NCI-H187 treated with DMSO at 0.1 percent for 48 hours (cell line): ENCODE measurements at regions not wholly inside any gene's neighbourhood (a gene's known extent, or its start where the extent isn't known, plus 50 kb on each side); places are given as distances from the start of the nearest gene placed in this dataset.

Experiments
- DNase-seq: peaks from one replicate; lab custom pipeline; 2025; lab: John Stamatoyannopoulos, UW

DNA sequence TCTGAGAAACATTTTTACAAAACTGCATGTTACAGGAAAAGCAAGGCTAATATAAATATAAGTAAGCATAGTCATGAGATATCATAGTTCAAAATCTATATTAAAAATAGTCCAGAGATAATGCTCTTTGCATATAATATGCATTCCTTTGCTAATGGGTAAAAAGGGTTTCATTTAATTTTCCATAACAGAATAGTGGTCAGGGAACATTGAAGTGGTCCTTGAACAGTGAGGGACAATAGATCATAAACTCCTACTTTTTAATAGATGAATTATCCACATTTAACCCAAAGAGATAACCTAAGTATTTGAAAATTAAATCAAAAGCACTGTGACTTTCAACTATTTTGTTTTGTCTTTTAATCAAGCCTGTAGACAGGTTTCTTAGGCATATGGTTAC is 243.1 kb upstream of the ADGRB3 start:
- DNase-seq = no peak

DNA sequence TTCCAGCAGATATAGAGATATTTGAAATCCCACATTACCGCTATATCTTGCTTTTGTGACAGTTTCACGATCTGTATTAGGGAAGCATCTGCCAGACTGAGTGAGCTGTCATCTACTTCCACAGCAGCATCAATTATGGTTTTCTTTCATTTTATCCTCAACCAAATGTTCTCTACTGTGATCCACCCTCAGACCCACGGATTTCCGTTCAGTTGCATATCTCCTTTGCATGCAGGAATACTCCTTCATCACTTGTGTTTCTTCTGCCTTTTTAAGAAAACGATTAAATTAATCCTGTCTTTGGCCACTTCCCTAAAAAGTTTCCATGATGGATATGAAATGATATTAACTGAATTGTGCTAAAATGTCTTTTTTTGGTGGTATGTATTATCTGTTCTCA is 262.1 kb upstream of the ADGRB3 start:
- DNase-seq = no peak

DNA sequence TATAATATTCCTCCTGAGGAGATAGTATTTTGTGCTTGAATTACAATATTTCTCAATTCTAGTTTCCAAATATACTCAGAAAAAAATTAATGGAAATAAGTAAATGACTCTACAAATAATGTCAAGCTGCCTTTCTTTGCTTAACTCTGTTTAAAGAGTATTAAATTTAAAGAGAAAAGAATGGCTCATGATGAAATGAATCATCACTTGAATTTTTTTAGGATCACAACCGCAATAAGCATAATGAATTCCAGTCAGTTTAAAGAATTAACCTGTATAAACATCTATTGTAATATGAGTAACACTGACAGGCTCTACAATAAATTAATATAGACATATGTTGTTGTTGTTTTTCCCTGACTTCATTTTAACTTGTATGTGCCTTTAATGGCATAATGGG is 266.2 kb upstream of the ADGRB3 start:
- DNase-seq = no peak

DNA sequence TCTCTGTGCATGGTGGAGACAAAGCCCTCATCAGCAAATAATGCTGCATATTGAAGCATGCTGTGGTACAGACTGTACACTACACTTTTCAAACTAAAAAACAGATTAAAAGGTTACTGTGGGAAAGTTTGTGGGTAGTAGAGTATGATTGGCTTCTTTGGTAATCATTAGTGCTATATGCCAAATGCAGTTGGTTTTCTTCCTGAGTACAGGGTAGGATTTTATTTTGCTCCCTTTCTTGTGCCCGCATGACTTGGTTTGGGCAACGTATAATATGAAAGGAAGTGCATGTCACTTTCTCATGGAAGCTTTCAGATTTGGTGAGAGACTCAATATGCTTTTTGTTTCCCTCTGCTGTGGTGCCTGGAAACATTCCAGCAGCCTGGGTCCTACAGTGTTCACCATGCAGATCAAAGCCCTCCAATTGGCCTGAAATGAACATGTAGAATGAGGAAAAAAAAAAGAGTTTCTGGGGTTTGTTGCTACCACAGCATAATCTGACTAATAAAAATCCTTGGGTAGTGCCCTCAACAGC is 270.7 kb upstream of the ADGRB3 start:
- DNase-seq = no peak

DNA sequence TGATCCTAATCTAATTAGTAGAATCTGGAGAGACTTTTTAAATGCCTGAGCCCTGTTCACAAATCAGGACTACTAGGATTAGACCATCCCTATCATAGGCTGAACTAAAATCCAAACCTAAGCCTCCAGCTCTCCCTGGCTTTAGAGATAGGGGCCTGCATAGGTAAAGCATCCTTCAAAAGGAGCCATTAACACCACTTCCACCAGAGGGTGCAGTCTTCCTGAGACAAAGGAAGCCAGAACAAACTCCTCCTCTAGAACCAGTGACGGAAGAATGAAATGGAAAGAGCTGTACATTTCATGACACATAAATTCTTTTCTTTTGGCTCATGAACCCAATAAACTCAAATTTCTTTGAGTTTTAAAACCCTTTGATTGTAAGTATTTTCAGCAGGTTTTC is 291.2 kb upstream of the ADGRB3 start:
- peak; percentile 16 for DNase-seq

DNA sequence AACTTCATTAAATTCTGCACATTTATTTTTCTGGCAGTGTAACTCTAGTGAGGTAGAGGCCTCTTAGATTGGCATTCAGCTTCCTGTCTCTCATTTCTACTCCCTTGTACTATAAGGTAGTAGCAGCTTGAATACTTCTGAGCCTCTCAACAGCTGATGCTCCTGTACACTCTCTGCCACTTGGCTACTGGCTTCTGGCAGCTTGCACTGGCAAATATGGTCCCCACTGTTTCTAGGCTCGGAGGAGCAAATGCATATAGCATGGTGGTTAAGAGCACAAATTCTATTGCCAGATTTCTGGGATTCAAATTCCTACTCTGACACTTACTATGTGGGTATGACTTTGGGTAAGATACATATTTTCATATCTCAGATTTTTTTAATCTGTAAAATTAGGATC is 292.8 kb upstream of the ADGRB3 start:
- DNase-seq = no peak

DNA sequence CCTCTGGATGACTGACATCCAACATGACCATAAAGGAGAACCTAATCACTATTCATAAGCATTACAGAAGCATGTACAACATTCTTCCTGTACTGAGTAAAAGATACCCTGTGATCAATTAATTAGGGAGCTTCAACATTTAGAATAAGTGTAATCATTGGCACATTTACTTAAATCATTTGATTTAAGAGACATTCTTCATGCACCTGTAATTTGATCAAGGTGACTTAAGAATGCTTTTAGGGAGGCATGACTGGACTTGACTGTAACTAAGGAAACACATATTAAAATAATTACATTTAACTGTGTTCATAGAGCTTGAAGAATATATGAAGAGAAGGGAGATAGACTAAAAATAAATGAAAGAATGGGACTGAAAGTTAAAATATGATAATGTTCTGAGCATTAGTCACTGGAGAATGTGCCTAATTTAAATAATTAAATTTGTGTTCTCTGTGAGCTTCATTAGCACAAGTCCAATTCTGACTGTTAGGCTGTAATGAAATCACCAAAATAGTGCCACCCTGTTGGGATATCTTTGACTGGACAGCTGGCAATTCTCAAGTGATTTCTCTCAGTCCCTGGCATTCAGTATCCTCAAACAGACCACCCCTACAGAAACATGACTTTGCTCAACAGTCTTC is 295.5 kb upstream of the ADGRB3 start:
- no peak for DNase-seq

DNA sequence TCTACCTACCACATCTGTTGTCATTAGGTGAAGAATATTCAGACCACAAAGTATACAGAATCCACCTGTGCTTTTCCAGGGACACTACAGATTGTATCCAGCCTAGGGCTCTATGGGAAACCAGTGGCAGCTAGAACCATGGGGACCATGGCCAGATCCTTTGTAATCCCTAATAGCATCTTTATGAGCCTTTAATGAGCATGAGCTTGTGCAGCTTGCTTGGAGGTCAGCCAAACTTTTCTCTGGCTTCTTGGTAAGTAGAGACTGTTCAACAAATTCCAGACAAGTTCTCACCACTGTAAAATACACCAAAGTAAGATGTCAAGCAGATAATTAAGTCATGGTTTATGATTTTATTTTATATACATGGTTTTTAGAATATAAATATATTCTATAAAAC is 301.6 kb upstream of the ADGRB3 start:
- no peak for DNase-seq

DNA sequence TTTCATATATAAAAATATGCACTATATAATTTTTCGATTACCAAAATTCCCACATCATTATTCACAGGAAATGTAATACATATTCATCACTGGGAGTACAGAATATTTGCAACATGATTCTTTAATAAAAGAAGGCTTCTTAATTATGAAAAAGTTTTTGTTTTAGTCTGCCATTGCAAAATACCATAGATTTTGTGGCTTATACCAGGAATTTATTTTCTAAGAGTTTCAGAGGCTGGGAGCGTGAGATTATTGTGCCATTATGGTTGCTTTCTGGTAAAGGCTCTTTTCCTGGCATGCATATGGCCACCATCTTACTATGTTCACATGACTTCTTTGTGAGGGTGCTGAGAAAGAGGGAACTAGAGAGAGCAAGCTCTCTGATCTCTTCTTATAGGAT is 306.9 kb upstream of the ADGRB3 start:
- DNase-seq = no peak

DNA sequence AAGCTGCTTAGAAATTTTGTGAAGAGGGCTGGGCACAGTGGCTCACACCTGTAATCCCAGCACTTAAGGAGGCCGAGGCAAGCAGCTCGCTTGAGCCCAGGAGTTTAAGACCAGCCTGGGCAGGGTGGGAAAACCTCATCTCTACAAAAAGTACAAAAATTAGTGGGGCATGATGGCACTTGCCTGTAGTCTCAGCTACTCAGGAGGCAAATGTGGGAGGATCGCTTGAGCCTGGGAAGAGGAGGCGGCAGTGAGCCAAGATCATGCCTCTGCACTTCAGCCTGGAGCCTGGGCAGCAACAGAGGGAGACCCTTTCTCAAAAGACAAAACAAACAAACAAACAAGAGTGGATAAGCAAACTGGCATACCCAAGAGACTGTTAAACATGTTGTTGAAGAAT is 308.3 kb upstream of the ADGRB3 start:
- DNase-seq = no peak

DNA sequence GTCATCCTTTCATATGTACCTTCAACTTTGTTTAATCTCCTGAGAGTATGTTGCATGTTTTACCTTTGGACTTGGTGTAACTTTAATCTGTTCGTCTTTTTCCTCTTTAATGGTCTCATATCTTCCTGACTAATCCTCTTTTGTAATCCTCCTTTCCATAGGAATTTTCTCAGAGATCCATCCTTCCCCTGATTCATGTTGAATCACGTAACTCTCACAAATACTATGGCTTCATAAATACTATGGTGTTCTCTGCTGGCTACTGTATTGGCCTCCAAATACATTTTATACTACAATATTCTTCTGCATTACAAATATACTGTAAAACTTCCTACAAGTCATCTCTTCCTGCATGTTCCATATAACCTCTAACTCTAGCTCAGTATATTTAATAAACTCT is 317.7 kb upstream of the ADGRB3 start:
- DNase-seq = no peak

DNA sequence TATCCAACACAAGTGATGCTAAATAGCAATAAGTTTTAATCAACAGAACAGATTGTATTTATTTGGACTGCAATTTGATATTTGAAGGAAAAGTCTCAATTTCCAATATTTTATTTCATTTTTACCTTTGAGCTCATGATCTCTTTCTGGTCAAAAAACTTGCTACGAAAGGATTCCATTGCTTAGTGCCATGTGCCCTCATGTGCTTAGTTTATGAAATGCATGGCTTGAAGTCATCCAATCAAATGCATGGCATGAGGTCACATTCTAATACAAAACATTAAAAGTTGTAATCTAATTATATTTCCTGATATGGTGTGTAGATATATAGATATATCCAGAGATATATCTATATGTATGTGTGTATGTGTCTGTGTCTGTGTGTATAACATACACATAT is 321.2 kb upstream of the ADGRB3 start:
- DNase-seq = no peak

DNA sequence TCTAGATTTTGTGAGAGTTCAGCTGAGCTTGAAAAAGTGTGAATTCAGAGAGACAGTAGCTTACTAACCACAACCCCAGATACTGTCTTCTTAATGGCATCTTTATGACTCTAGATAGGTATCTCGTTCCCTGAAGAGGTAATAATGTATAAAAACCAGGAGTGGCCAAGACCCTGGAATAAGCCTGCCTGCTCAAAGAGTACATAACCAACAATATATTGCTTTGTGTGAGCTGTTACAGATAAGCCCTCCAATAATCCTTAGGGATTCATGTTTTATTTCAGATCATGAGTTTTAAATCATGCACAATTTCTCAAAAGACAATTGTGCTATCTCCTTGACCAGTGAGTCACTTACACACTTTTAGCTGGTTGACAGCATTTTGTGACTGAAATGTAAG is 327.8 kb upstream of the ADGRB3 start:
- DNase-seq = no peak

DNA sequence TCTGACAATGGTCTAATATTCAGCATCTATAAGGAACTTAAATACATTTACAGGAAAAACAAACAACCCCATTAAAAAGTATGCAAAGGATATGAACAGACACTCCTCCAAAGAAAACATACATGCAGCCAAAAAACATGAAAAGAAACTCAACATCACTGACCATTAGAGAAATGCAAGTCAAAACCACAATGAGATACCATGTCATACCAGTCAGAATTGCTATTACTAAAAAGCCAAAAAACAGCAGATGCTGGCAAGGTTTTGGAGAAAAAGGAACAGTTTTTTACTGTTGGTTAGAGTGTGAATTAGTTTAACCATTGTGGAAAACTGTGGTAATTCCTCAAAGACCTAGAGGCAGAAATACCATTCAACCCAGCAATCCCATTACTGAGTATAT is 339.0 kb upstream of the ADGRB3 start:
- no peak for DNase-seq

DNA sequence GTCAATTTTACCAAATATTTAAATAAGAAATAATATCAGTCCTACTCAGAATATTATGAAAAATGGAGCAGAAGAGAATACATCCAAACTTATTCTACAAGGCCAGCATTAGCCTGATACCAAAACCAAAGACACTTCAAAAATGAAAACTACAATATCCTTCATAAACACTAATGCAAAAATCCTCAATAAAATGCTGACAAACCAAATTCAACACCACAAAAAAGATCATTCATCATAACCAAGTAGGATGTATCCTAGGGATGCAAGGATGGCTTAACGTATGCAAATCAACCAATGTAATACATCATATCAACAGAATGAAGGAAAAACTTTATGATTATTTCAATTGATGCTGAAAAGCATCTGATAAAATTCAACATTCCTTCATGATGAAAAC is 352.4 kb upstream of the ADGRB3 start:
- no peak for DNase-seq

DNA sequence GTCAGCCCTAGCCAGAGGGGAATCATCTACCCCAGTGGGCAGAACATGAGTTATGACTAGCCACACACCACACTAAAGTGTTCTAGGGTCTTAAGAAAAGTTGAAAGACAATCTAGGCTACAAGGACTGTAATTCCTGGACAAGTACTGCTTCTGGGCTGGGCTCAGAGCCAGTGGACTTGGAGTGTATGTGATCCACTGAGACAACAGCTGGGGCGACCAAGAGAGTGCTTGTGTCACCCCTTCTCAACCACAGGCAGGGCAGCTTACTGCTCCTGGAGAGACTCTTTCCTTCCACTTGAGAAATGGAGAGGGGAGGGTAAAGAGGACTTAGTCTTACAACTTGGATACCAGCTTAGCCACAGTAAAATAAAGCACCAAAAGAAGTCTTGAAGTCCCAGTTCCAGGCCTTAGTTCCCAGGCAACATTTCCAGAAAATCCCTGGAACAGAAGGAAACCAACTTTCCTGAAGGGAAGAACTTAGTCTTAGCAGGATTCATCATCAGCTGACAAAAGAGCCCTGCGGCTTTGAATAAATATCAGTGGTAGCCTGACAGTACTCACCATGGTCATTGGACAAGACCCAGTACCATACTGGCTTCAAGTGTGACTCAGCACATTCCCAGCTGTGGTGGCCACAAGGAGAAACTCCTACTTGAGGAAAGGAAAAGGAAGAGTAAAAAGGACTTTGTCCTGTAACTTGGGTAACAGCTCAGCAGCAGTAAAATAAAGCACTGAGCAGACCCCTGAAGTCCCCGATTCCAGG is 355.1 kb upstream of the ADGRB3 start:
- DNase-seq = no peak

DNA sequence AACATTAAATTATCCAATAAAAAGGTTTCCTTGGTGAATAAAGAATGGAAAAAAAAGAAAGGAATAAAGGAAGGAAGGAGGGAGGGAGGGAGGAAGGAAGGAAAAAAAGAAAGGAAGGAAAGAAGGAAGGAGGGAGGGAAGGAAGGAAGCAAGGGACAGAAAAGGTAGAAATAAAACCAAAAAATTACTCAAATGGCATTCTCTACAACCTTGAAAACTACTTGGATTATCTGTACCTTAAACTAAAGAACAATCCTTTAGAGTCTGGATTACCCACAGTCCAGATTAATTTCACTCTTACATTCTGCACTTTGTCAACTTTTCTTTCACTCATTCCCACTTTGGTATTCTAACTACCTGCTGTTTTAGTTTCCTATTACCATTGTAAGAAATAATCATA is 361.8 kb upstream of the ADGRB3 start:
- no peak for DNase-seq

DNA sequence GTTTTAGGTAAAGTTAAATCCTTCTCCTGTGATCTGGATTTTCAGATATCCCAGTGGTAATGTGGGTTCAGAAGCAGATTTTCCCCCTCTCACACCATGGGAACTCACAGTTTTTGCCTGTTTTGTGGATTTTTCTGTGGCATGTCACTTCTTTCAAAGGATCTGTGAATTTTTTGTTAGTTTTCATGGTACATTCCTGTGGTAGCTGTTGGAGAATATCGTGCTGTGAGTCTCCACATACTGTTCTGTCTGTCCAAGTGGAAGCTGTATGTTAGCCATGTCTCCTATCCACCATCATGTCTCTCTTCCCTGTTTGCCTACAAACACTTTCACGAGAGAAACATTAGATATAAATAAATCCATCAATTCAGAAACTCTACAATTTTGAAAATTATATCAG is 378.7 kb upstream of the ADGRB3 start:
- no peak for DNase-seq

DNA sequence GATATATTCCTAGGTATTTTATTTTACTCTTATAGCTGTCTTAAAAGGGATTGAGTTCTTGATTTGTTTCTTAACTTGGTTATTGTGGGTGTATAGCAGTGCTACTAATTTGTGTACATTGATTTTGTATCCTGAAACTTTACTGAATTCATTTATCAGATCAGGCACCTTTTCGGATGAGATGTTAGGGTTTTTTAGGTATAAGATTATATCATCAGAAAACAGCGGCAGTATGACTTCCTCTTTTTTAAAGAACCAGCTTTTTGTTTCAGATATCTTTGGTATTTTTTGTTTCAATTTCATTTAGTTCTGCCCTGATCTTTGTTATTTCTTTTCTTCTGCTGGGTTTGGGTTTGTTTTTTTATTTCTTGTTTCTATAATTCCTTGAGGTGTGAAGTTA is 382.4 kb upstream of the ADGRB3 start:
- no peak for DNase-seq

DNA sequence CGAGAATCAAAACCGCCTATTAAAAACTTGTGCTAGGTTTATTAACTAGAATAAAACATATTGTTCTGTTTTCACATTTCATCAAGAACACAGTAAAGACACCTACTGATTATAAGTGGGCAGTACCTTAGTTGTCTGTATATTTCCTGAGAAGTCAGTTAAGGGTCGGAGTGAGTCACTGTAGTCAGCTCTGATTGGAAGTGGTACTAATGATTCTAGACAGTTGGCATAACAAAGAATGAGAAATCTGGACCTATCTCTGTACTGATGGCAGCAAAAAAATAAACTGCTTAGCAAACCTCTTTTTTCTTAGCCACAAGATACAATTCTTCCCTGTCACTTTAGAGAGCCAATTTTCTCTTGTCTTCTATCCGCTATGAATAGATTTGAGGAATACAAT is 387.3 kb upstream of the ADGRB3 start:
- no peak for DNase-seq

DNA sequence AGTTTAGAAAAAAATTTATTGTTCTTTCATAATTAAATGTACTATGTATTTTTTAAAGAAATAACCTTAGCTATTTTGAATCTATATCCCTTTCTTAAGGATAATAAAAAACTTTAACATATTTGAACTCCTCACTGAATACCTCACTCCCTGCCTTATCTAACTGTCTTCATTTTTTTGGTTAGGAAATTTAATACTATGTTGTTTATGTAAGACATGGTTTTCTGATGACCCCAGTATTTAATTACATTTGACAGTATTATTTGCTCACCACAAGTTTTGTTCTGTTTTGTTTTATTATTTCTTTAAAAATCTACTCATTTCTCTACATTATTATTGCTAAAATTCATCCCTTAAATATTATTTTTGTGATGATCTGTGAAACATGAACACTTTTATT is 394.4 kb upstream of the ADGRB3 start:
- no peak for DNase-seq

DNA sequence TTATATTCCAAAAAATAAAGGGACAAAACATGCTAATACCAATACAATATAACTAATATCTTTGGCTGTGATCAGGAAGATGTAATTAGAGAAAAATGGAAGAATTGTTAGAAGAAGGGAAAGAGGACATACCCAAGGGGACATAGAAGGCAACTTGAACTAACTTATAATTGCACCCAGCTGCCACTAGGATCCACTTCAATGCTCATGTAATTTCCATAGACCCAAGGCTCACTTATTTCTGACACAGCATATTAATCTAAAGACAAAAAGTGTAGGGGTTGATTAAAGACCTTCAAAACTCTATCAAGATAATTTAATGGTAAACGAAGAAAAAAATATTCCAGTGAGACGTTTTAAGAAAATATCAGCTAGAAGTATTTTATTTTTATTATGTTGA is 396.0 kb upstream of the ADGRB3 start:
- DNase-seq = no peak

DNA sequence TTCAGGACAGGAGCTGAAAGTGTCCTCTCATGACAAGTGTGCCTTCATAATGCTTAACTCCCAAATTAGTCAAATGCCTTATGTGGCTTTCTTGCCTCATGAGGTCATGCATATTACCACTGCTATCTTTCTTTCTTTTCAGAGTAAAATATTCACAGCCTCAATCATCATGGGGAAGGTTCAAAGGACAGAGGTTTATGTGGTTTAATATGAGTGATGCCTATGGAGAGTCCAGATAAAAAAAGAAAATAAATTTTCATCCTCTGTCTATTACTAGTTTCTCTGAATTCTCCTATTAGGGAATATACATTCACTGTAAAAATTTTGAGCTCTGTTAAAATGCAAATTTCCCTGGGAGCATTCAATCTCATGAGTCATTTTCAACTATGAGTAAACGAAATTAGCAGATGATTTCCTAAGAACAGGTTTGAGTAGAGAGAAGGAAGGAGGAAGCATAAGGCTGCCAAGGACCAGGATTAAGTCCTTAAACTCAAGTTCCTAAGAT is 396.9 kb upstream of the ADGRB3 start:
- DNase-seq = no peak

DNA sequence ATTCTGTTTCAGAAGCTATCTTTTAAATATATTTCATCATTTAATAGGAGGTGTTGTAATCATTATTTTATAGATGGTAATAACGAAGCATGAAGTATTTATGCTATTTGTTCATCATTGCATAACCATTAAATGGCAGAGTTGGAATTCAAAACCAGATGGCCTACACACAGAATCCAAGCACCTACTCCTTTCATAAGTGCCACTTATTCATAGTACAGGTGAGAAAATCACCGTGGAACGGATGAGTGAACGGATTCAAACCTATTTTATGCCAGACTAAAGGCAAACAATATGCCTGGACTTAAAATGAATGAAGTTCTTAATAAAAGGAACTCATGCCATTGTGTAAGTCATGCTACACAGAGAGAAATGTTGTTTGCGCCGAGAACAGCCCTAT is 397.9 kb upstream of the ADGRB3 start:
- no peak for DNase-seq
